ENCODE measurements at regions not wholly inside any gene's neighbourhood (a gene's known extent, or its start where the extent isn't known, plus 50 kb on each side); places are given as distances from the start of the nearest gene placed in this dataset.
"Not testable (repeated sequence)": the region's sequence is repeated elsewhere in the genome, so short reads cannot be mapped to it uniquely, and the experiment has no call there.

GRCh38 chr7:81233208-81233940 lies 314.5 kb upstream of the SEMA3C start:
- TF ChIP-seq CTCF (IDR thresholded peaks at IDR 0.05), result no peak
- no peak overlapping the region for H3K27ac ChIP-seq
- H3K4me1 ChIP-seq (ENCODE audit: control insufficient read depth in 1 of 2, insufficient read depth in 1 of 2, low read depth in 1 of 2, low read length in 1 of 2), result no peaks in the 10 kb centered on the region
- no peaks in the 10 kb centered on the region for H3K9me3 ChIP-seq
- no peak overlapping the region for H3K4me3 ChIP-seq (ENCODE audit: low read depth in 1 of 2, low read length in 1 of 2)
- H3K36me3 ChIP-seq, result no peaks in the 10 kb centered on the region
- H3K27me3 ChIP-seq, result no peaks in the 10 kb centered on the region

GRCh38 chr7:81232084-81232799 lies 313.4 kb upstream of the SEMA3C start:
- no peaks in the 10 kb centered on the region for H3K4me1 ChIP-seq (ENCODE audit: control insufficient read depth in 1 of 2, insufficient read depth in 1 of 2, low read depth in 1 of 2, low read length in 1 of 2)
- no peak for TF ChIP-seq CTCF (IDR thresholded peaks at IDR 0.05)
- no peak overlapping the region for H3K4me3 ChIP-seq (ENCODE audit: low read depth in 1 of 2, low read length in 1 of 2)
- no peaks in the 10 kb centered on the region for H3K27me3 ChIP-seq
- H3K27ac ChIP-seq, result no peak overlapping the region
- no peaks in the 10 kb centered on the region for H3K9me3 ChIP-seq
- no peaks in the 10 kb centered on the region for H3K36me3 ChIP-seq

DNA sequence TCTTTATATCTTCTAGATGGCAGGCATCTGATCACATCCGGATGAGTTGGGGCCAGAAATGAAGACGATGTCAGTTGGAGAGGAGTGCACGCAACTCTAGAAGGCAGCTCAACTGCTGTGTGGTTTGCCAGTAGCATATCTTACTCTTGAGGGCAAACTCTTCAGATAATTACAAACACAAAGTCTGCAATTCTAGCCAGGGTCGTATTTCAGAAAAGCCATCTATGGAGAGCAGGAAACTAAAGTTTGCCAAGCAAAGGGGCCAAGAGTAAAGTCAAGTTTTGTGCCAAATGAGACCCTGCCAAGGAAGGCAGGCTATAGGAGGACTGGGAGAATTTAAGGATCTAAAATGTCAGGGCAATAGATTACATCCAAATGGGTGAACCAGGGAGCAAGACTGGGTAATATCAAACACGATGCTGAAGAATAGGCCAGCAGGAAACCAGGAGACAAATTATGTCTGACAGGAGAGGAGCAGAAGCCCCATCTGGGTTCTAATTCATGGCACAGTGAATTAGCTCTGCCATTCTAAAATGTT lies 312.5 kb upstream of the SEMA3C start:
- Histone ChIP-seq H3K4me3 (ENCODE audit: low read depth in 1 of 2, low read length in 1 of 2) (no peak overlapping the region), H3K27ac (no peak overlapping the region), H3K36me3 (no peaks in the 10 kb centered on the region), H3K9me3 (no peaks in the 10 kb centered on the region), H3K27me3 (no peaks in the 10 kb centered on the region), H3K4me1 (ENCODE audit: control insufficient read depth in 1 of 2, insufficient read depth in 1 of 2, low read depth in 1 of 2, low read length in 1 of 2) (no peaks in the 10 kb centered on the region)
- no peak for TF ChIP-seq CTCF (IDR thresholded peaks at IDR 0.05)

DNA sequence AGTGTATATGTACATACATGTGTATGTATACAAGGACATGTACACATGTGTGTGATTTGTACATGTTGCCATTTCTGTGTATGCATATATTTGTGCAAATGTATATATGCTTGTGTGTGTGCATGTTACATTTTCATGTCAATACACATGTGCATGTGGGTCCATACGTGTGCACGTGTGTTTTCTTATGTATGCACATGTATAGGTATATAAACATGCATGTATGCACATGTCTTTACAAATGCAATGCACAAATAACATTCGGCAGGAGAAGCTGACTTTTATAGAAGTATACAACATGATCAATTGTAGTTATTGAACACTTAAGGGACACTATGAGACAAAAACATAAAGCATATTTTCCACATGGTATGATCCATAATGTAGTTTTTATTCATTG lies 307.4 kb upstream of the SEMA3C start:
- Histone ChIP-seq H3K27me3 (no peaks in the 10 kb centered on the region), H3K9me3 (no peaks in the 10 kb centered on the region), H3K27ac (no peak overlapping the region), H3K4me3 (ENCODE audit: low read depth in 1 of 2, low read length in 1 of 2) (no peak overlapping the region), H3K4me1 (ENCODE audit: control insufficient read depth in 1 of 2, insufficient read depth in 1 of 2, low read depth in 1 of 2, low read length in 1 of 2) (no peaks in the 10 kb centered on the region), H3K36me3 (no peaks in the 10 kb centered on the region)
- TF ChIP-seq CTCF (IDR thresholded peaks at IDR 0.05), result no peak

DNA sequence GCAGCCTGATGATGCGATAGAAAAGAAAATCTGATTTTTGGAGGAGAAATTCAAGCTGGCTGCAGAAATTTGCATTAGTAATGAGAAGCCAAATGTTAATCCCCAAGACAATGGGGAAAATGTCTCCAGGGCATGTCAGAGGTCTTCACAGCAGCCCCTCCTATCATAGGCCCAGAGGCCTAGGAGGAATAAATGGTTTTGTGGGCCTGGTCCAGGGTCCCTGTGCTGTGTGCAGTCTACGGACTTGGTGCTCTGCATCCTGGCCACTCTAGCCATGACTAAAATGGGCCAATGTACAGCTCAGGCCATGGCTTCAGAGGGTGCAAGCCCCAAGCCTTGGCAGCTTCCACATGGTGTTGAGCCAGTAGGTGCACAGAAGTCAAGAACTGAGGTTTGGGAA lies 303.8 kb upstream of the SEMA3C start:
- not testable (repeated sequence) for H3K9me3 ChIP-seq; H3K4me3 ChIP-seq (ENCODE audit: low read depth in 1 of 2, low read length in 1 of 2); H3K27me3 ChIP-seq; H3K27ac ChIP-seq; H3K4me1 ChIP-seq (ENCODE audit: control insufficient read depth in 1 of 2, insufficient read depth in 1 of 2, low read depth in 1 of 2, low read length in 1 of 2); H3K36me3 ChIP-seq

All from neutrophil (primary cell).